Astrocyte of the spinal cord (primary cell): ENCODE measurements at regions not wholly inside any gene's neighbourhood (a gene's known extent, or its start where the extent isn't known, plus 50 kb on each side); places are given as distances from the start of the nearest gene placed in this dataset.

Experiments
- DNase-seq: peaks from one replicate; pipeline ENCODE4 v3.0.0; 2011; ENCODE audit warnings: low read depth, low spot score
- H3K4me3 ChIP-seq: 2 replicates; pipeline ENCODE4 v1.5.1; 2011; ENCODE audit warnings: low read depth, mild to moderate bottlenecking, low read length, moderate library complexity
- in situ Hi-C: cut with HindIII; loops from 2 replicates; pipeline ENCODE4 v1.10.0; 2017; ENCODE audit warnings: low sequenced_read_pairs
- TF ChIP-seq, protein P1 (sequence below): IDR thresholded peaks from 2 replicates; pipeline ENCODE4 v1.5.1; 2012; ENCODE audit warnings: low read depth, mild to moderate bottlenecking, low read length, inconsistent platforms

DNA sequence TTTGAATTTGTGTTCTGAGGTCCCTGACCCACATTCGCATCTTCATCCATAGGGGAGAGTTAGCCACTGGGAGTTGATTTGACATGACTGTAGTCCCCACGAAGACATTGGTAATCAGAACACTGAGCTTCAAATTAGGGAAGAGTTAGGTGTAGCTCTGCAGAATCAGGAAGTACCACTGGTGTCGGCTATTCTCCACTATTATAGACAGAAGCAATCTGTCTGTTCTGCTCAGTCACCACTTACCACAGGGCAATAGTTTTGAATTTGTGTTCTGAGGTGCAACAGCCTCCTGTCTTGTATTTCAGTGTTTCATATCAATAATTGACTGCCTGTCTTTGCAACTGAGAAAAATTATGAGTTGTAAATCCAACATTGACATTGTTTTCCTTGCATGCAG lies 407.6 kb downstream of the LRFN5 start:
- in situ Hi-C loops: no loop called here
- TF ChIP-seq, protein P1, sequence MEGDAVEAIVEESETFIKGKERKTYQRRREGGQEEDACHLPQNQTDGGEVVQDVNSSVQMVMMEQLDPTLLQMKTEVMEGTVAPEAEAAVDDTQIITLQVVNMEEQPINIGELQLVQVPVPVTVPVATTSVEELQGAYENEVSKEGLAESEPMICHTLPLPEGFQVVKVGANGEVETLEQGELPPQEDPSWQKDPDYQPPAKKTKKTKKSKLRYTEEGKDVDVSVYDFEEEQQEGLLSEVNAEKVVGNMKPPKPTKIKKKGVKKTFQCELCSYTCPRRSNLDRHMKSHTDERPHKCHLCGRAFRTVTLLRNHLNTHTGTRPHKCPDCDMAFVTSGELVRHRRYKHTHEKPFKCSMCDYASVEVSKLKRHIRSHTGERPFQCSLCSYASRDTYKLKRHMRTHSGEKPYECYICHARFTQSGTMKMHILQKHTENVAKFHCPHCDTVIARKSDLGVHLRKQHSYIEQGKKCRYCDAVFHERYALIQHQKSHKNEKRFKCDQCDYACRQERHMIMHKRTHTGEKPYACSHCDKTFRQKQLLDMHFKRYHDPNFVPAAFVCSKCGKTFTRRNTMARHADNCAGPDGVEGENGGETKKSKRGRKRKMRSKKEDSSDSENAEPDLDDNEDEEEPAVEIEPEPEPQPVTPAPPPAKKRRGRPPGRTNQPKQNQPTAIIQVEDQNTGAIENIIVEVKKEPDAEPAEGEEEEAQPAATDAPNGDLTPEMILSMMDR: no peak
- DNase-seq: no peak
- H3K4me3 ChIP-seq: no peak overlapping the region

- in situ Hi-C loops: no loop called here
- DNase-seq: peak; percentile 6
- H3K4me3 ChIP-seq: no peak overlapping the region
- TF ChIP-seq, protein P1: no peak
These were observed 406.9 kb downstream of the LRFN5 start for GRCh38 chr14:42013559-42013958.

GRCh38 chr14:42013153-42013552 lies 406.5 kb downstream of the LRFN5 start:
- in situ Hi-C loops: no loop called here
- TF ChIP-seq, protein P1: no peak
- DNase-seq: no peak
- H3K4me3 ChIP-seq: no peak overlapping the region

DNA sequence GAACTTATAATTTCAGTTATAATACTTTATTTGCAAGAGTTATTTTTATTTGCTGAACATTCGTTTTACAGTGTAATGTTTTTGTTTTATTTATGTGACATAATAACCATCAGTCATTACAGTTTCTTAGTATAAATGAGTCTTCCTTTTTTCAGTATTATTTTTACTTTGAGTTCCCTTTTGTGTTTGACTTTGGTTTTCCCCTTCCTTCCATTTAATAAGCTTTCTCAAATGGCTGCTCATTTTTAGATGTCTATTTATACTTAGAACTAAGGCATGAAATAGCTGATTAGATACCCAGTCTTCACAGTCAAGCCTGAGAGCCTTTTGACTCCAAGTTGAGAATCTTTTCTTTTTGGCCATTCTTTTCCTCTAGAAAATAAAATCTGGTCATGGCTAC lies 404.5 kb downstream of the LRFN5 start:
- H3K4me3 ChIP-seq: no peak overlapping the region
- DNase-seq: no peak
- TF ChIP-seq, protein P1: no peak
- in situ Hi-C loops: no loop called here

DNA sequence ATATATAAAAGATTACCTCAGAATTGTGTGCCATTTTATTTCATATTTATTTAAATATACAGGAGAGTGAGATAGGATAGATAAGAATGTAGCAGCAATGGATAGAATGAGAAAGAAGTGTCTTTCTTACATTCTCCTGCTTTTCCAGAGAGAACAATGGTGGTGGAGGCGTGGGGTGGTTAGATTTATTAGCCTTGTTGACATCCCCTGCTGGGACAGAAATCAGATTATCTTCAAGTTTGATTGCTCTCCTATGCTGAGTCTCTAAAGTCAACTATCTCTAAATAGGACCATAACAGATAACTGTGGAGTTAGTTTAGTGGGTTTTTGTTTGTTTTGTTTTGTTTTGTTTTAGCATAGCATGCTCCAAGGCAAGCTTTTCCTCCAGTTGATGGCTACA lies 397.6 kb downstream of the LRFN5 start:
- TF ChIP-seq, protein P1: no peak
- no peak for DNase-seq
- no peak overlapping the region for H3K4me3 ChIP-seq
- in situ Hi-C loops: no loop called here

DNA sequence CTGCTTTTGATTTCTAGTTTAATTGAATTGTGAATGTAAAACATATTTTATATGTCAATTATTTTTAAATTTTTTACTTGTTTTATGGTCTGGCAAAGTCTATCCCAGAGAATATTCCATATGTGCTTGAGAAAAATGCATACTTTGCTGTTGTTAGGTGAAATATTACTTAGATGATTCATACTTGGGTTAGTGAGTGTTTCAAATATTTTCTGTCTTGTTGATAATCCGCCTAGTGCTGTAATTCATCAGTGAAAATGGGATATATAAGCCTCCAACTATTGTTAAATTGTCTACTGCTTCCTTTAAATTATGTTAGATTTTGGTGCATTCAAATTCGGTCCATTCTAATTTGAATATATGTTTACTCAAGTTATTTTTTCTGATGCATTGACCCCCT lies 395.5 kb downstream of the LRFN5 start:
- in situ Hi-C loops: no loop called here
- no peak overlapping the region for H3K4me3 ChIP-seq
- peak; percentile 45 for DNase-seq
- TF ChIP-seq, protein P1: no peak

- H3K4me3 ChIP-seq: no peak overlapping the region
- TF ChIP-seq, protein P1: no peak
- in situ Hi-C loops: no loop called here
- peak; percentile 16 for DNase-seq
These were observed 394.8 kb downstream of the LRFN5 start for GRCh38 chr14:42001431-42001830.
